LNCaP clone FGC (cell line): ENCODE measurements at regions not wholly inside any gene's neighbourhood (a gene's known extent, or its start where the extent isn't known, plus 50 kb on each side); places are given as distances from the start of the nearest gene placed in this dataset.
A peak's percentile ranks its signal among the peaks of the same experiment; 100 is the strongest.

Experiments used
- DNase-seq: peaks from one replicate; pipeline ENCODE4 v3.0.0-alpha.2; 2011; ENCODE audit warnings: low read depth
- H3K4me3 ChIP-seq: 2 replicates; pipeline ENCODE4 v1.5.1; 2011; ENCODE audit warnings: mild to moderate bottlenecking, low read depth, low read length, control low read depth
- CTCF ChIP-seq: IDR thresholded peaks from 2 replicates; pipeline ENCODE4 v1.5.1; 2012; ENCODE audit warnings: mild to moderate bottlenecking; ENCODE audit not compliant: control insufficient read depth, insufficient read depth; ENCODE audit errors: extremely low read depth

GRCh38 chr3:153349108-153349499 lies 187.1 kb downstream of the RAP2B start:
- H3K4me3 ChIP-seq, result no peak overlapping the region
- no peak for TF ChIP-seq CTCF
- DNase-seq, result no peak

DNA sequence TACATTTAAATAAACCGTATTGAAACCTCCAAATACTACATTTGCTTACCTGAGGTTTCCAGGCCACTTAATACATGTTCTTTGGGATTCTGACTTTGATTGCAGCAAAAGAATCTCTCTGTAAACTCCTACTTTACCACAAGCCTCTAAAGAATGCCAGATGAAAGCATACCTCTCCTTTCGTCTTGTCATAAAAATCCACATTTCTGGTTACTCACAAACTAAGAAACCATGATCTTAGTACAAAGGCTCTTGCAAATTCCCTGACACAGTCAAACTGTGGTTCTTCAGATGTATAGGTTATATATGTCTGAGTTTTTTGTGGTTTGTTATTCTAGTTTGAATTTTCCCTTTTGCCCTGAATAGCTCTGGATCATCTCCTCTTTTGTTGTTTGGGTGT lies 188.4 kb downstream of the RAP2B start:
- TF ChIP-seq CTCF, result no peak
- H3K4me3 ChIP-seq, result no peak overlapping the region
- DNase-seq, result no peak

- H3K4me3 ChIP-seq, result no peak overlapping the region
- no peak for DNase-seq
- TF ChIP-seq CTCF, result no peak
Observed at GRCh38 chr3:153354641-153355040, 192.6 kb downstream of the RAP2B start.

GRCh38 chr3:153355559-153355958 lies 193.5 kb downstream of the RAP2B start:
- TF ChIP-seq CTCF, result no peak
- H3K4me3 ChIP-seq, result no peak overlapping the region
- no peak for DNase-seq

DNA sequence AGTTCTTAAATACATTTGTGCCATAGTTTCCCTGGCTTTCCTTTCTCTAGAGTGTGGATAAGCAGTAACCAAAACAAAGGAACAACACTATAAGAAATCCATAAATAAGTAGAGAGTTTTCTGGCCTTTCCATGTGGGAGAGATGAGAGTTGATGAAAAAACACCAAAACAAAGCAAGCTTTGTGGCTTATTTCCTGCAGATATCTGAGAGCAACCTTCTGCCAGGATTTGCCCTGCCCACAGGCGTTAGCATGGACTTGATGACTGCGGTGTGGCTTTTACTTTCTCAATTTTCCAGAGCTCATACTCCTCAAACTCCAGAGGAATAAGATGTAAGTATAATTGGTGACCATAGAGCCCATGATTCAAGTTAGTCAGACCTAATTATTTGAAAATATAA lies 194.9 kb downstream of the RAP2B start:
- TF ChIP-seq CTCF, result no peak
- H3K4me3 ChIP-seq, result no peak overlapping the region
- no peak for DNase-seq

- TF ChIP-seq CTCF, result no peak
- peak; percentile 6 for DNase-seq
- no peak overlapping the region for H3K4me3 ChIP-seq
Observed at GRCh38 chr3:153357436-153357835, 195.4 kb downstream of the RAP2B start.

DNA sequence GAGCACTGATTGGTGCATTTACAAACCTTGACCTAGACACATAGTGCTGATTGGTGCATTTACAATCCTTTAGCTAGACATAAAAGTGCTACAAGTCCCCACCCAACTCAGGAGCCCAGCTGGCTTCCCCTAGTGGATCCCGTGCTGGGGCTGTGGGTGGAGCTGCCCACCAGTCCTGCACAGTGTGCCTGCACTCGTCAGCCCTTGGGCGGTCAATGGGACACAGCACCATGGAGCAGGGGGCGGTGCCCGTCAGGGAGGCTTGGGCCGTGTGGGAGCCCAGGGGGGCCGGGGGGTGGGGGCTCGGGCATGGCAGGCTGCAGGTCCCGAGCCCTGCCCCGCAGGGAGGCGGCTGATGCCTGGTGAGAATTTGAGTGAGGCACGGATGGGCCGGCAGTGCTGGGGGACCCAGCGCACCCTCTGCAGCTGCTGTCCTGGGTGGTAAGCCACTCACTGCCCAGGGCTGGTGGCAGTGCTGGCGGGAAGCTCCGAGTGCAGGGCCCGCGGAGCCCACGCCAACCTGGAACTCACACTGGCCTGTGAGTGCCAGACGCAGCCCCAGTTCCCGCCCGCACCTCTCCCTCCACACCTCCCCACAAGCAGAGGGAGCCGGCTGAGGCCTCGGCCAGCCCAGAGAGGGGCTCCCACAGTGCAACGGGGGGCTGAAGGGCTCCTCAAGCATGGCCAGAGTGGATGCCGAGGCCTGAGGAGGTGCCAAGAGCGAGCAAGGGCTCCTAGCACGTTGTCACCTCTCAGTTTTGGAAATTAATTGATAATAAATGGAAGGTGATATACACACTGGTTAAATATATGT lies 207.7 kb downstream of the RAP2B start:
- no peak overlapping the region for H3K4me3 ChIP-seq
- TF ChIP-seq CTCF, result no peak
- DNase-seq, result no peak
